NCI-H128 (cell line): ENCODE measurements at regions not wholly inside any gene's neighbourhood (a gene's known extent, or its start where the extent isn't known, plus 50 kb on each side); places are given as distances from the start of the nearest gene placed in this dataset.

Experiments
- DNase-seq: peaks from one replicate; lab custom pipeline; 2025; ENCODE audit not compliant: unreplicated experiment; lab: John Stamatoyannopoulos, UW

DNA sequence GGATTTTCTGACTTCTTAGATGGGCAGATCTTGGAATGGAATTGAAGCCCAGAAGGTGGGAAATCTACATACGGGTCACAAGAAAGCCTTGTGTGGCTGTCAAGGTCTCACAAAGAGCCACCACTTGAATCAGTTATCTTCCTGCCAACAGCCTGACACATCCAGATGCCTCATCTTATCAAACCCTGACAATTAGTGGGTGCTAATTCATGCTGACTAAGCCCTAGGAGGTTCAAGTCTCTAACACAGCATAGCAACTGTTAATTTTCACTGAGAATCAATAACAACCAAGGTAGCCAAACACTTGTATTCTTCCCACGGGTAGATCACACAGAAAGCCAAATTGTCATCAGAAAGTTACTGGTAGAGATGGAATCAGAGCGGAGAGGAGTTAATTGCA lies 222.2 kb downstream of the TMEM167A start:
- no peak for DNase-seq

DNA sequence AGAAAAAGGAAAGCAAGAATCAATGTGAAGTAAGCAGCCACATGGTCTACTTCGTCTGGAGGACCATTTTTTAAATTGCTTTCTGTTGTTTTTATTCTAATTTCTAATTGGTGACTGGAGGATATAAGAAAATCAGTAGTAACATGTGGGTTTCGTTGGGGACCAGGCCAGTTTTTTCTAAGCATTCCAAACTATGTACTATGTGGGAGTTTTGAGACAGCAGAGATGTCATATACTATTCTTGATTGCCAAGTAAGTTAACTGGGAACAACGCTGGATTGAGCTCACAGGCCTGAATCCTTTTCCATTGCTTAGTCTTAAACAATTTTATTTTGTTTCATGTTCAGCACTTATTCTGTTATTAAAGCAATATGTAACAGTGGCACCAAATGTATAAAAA lies 225.7 kb downstream of the TMEM167A start:
- no peak for DNase-seq

DNA sequence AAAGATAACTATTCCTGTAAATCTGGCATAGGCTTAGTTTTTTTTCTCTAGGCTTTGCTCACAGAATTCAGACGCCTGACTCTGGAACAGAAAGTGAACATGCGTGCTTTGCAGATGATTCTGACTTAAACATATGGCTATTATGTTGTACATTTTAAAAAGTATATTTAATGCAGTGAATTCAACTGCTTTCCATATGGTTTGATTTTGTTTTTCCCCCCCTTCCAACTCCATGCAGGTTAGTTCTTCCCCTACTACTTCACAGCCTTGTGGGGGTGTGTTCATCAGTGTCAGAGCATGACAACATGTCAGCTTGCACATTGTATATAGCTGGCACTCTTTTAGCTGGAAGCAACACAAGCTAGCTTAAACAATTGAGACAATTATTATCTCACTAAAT lies 226.8 kb downstream of the TMEM167A start:
- no peak for DNase-seq

DNA sequence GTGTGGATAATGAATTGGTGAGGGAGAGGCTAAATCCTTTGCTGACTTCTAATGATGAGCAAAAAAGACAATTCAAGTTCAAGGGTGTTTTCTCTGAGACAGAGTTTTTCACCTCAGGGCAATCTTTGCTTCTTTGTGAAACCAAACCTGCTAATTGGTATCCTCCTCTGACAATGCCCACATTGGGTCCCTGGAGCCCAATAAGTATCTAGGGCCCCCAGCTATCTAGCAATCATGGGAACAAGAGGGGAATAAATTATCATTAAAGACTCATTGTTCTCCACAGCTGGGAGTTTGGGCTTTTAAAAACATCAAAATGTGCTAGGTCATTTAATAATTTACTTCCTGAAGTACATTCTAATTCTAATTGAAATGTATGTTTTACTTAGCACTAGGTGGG lies 227.3 kb downstream of the TMEM167A start:
- no peak for DNase-seq

DNA sequence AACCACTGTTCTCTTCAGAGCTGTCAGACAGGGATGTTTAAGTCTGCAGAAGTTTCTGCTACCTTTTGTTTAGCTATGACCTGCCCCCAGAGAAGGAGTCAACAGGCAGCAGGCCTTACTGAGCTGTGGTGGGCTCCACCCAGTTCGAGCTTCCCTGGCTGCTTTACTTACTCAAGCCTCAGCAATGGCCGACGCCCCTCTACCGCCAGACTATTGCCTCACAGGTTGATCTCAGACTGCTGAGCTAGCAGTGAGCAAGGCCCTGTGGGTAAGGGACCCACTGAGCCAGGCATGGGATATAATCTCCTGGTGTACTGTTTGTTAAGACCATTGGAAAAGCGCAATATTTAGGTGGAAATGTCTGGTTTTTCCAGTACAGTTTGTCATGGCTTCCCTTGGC lies 229.6 kb downstream of the TMEM167A start:
- DNase-seq, result no peak

DNA sequence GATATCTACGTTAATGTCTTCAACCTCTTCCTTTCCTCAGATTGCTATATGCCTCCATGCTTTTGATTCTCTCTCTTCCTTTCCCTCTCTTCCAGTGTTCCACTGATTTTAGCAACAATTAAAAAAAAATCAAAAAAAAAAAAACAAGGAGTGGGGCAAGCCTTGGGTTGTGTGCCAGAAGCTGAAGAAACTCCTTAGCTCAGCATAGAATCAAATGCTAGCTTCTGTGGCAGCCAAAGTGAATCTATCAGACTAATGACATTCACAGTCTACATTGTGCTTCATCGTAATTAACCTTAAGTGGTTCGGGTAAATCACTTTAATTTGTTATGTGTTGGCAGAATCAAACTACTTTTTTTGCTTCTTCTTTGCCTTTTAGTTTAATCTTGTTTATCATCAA lies 237.3 kb downstream of the TMEM167A start:
- DNase-seq, result no peak

DNA sequence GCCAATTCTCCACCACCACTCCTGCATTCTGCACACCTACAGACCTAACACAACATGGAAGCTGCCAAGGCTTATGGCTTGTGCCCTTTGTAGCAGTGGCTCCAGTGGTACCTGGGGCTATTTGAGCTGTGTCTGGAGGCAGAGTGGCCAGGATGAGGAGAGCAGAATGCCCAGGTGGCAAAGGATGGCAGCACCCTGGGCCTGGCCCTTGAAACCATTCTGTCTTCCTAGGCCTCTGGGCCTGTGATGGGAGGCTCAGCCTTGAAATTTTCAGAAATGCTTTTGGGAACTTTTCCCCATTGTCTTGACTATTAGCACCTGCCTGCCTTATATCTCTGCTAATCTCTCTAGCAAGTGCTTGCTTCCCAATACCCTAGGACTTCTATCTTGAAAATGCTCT lies 241.7 kb downstream of the TMEM167A start:
- DNase-seq, result no peak

DNA sequence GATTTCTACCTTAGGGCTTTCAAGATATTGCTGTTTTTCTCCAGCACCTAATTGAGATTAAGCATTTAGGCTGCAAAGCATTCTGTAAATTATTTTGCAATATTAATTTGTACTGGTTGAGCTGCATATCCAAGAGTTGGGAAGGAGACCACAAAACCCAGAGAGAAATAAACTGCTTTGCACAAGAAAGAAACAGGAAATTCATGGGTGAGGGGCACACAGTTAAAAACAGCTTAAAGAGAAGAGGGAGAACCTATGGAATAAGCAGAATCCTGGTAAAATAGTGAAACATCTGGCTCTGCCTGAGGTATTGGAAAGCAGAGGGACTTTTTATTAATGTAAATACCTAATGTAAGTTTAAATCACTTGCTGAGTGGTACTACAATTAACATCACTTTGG lies 243.0 kb downstream of the TMEM167A start:
- DNase-seq, result no peak

DNA sequence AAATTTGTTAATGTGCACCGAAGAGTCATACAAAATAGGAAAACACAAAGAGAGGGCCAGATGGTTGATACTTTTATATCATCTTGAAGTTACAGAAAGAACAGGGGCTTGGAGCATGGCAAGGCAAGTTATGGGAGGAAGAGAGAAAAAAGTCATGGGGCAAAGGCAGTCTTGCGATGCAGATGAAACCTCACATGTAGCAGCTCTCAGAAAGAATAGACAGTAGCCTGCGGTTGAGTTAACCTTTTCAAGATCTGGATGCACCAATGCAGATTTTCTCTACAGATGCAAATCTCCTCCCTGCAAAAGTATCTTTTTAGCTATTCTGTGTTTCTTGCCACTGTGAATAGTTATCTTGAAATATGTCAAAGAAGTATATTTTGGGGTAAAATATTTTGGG lies 243.9 kb downstream of the TMEM167A start:
- DNase-seq, result no peak

DNA sequence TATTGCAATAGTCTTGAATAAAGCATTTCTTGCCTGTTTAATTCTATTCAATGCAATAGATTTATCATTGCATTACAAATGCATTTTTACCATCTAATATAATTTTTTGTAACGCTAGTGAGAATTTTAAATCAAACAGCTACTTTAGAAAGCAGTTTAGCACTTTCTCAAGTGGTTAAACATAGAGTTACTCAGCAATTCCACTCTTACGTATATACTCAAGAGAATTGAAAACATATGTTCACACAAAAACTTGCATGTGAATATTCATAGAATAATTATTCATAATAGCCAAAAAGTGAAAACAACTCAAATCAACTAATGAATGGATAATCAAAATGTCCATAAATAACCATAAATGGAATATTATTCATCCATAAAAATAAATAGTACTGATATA lies 244.7 kb downstream of the TMEM167A start:
- no peak for DNase-seq

DNA sequence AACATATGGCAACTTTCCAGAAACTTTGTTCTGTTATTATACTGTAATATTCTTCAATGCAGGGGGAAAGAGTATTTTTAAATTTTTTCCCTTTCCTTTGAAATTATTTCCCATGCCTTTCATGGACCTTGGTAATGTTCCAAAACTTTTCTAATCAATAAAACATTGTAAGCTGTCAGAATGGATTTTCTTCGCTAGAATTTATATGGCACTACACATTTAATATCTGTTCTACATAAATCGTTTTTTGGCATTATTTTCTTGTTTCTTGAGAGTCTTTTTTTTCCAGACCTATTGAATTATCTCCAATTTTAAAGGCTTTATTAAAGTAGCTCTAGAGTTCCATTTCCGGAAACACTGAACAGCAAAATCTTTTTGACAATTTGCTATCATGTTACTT lies 249.0 kb downstream of the TMEM167A start:
- DNase-seq, result no peak

DNA sequence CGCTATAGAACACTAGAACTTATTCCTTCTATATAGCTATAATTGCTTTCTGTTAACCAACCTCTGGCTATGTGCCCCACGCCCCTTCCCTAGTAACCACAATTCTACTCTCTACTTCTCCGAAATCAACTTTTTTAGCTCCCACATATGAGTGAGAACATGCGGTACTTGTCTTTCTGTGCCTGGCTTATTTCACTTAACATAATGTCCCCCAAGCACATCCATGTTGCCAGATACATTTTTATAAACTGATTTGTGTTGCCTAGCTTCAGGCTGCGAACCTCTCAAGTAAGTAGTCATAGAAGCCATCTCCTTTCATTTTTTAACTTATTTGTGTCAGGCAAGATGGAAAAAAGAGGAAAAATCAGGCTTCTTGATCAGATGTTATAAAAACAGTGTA lies 249.5 kb downstream of the TMEM167A start:
- DNase-seq, result no peak

DNA sequence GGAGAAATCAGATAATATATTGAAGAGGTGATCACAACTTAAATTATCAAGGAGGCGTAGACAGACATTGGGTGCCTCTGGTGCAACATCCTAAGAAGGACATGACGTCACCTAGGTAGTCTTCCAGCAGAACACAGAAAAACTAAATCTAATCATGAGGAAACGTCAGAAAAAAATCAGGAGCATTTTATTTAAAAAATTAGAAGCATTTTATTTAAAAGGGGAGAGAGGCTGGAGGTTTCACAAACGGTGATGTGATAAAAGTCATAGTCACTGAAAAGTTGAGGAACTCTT lies 254.6 kb downstream of the TMEM167A start:
- no peak for DNase-seq

DNA sequence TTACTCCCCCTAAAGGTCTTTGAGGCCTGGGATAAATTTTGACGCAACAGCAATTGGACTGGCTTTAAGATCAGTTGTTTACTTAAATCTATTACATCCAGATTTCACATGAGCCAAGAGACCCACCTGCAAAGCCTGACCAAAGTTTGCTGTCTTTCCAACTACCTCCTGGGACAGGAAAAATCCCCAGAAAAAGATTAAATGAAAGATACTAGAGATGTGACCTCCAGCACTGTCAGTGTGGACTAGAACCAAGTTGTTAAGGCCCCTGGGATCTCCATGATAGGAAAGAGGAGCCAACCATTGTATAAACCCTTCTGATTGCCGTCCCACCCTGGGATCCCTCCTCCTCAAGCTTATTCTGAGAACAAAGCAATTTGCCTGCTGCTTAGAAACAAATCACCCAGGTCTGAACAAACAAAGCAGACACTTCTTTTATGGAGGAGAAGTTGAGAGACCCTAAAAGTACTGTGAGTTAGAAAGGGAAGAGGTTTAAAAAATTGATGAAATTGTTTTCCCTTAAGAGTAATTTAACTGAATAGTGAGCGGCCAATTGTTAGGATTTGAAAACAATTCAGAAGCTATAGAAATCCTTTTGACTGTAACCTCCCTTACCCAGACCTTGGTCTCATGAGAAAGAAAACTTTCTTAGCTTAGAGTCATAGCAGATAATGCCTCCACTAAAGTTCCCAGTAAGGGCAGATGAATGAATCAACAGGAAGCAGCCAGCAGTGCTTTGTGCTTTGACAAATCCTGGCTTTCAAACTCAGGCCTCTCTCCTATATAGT lies 255.2 kb downstream of the TMEM167A start:
- no peak for DNase-seq

DNA sequence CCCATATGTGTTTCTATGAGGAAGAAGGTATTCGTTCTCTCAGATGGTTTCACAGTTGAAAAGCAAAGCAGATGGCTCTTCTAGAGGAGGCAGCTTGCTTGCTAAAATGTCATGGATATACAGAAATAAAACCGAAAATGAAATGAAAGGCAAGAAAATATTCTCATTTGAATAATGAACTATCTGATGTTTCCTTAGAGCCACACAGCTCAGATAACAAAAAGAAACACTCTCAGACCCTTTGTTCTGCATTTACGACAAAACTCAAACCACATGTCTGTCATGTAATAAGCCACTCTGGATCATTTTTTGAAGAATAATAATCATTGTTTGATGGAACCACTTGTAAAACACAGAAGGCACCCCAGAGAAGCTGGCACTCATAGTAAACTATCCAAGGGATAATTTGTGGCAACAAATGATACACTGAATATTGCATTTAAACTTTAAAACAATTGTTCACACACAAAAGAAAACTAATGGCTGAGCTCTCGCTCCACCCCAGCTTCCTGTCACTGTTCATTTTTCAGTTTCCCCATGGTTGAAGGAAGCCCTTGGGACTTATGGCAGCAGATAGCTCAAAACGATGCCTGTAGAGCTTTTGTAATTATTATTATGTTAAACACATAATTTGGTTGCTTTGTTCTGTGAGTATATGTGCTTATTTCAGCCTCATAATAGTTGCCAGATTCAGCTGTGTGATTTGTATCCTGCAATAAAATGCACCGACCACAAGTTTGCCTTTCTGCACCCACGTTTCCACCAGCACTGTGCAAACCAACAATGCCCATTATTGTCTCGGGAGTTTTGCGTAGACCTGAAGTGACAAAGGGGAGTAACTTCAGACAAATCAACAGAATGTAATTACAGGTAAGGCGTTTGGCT lies 256.0 kb downstream of the TMEM167A start:
- no peak for DNase-seq

DNA sequence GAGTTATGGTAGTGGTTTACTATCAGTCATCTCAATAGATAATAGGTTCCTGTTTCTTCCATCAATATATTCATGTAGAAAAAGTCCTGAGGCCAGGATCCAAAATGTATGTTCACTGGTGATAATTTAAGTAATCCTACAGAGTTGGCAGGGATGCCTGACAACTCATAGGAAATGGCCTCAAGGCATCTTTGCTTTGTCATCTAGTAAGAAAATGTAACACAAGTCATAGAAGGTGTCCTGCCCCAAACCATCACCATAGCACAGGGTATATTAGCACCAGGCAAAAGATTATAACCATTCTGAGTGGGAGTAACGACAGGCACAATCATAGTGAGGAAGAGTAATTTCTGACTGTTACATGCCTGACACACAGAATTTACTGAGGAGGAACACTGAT lies 257.0 kb downstream of the TMEM167A start:
- DNase-seq, result no peak

DNA sequence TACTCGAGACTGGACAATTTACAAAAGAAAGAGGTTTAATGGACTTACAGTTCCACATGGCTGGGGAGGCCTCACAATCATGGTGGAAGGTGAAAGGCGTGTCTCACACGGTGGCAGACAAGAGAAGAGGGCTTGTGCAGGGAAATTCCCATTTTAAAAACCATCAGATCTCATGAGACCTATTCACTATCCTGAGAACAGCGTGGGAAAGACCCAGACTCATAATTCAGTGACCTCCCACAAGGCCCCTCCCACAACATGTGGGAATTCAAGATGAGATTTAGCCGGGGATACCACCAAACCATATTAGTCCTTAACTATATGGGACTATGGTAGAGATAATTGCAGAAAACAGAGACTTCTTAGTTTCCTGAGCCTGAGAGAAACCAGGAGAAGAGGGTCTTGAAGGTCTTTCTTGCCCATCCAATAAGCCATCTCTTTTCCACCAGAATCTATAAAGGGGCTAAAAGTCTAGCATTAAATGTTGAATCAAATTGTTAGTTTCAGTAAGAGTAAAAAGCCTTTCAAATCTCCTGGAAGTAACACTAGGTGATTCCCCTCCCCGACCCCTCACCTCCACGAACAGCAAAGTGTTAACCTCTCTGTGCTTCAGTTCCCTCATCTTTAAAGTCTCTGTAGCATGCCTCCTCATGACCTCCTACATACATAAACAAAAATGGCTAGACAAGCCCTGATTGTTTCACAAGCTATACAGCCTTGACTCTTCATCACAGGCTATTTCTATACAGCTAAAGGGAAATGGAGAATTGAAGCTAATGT lies 259.1 kb downstream of the TMEM167A start:
- no peak for DNase-seq

DNA sequence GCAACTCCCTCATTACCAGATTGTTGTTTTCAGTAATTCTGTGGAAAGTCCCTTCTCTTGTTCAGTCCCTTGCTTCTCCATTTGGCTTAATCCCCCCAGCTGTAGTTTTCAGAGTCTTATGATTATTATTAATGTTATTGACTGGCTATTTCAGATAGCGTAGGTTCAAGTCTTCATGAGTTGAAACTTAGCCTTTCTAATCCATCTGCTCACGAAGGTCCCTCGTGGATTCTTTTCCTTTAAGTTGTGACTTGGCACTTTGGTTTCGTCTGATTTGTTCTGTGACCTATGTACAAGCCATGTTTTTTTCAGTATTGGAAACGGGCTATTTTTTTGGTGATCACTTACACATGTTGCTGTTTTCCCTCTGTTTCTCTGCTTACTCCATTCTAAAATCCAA lies 260.3 kb downstream of the TMEM167A start:
- DNase-seq, result no peak

DNA sequence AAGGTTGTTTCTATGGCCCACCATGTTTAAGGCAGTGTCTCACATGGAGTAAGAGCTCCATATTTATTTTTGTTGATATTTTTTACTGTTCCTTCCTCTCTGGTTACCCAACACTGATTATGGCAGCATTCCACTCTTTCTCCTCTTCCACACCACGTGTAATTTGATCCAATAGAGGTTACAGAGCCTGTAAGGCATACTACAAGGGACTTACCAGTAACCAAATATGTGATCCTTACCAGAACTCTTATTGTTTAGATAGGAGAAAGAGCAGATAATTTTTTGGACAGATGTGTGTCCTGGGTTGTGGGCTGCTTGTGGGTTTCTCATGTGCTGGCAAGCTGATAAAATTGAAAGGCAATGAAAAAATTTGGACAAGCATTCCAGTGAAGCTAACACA lies 261.3 kb downstream of the TMEM167A start:
- DNase-seq, result no peak

DNA sequence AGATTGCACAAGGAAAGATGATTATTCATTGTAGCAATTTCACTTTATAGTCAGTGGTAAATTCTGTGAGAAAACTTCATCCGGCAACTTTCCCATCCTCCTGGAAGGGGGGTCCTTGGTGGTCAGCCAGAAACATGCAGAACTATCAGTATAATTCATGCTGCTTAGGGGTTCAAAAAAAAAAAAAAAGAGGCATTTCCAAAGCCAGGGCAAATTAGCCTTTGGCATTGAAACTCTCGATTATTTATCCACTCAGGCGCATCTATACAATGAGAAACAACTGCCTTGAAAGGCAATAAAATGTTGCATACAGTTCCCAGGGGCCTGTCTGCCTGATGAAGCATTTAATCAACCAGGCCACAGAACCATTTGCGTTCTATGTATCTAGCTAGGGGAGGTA lies 263.3 kb downstream of the TMEM167A start:
- no peak for DNase-seq

DNA sequence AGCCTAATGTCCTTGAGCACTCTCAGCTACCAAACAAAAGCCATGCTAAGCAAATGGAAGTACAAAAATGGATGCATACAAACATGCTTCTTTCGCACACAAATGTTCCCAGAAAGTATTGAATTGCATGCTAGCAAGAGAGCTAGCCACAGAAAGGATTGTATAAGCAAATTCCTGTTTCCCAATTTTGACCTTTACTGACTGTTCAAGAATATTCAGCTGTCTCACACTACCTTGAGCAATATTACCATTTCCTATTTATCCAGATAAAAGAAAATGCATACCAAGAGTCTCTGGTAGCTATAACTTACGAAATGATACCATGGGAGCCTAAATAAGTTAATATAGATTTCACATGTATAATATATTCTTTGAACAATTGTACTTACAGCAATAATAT lies 264.6 kb downstream of the TMEM167A start:
- no peak for DNase-seq

DNA sequence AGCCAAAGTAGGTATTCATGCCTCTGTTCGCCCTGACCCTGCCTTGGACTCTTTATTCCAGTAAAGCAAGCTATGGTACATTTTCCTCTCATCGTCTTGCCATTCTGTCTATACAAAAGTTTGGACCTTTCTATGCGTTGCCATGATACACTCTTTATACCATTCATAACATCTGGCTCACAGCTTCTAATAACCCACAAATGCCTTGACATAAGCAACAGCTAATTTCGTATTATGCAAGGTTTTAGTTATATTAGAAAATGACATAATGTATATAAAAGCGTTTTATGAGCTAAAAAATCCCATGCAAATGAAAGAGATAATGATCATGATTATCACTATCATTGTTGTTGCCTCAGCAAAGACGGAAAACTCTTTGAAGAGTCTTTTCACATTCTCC lies 265.7 kb downstream of the TMEM167A start:
- DNase-seq, result no peak
